A673 (cell line): ENCODE measurements at regions not wholly inside any gene's neighbourhood (a gene's known extent, or its start where the extent isn't known, plus 50 kb on each side); places are given as distances from the start of the nearest gene placed in this dataset.
A peak's percentile ranks its signal among the peaks of the same experiment; 100 is the strongest.

Source experiments
- BruUV-seq: library from RNA; stranded (reverse); fragments of 400-500 nt; replicated peaks from 2 replicates; lab custom pipeline; 2021; lab: Mats Ljungman, UMichigan
- CTCF ChIA-PET: fragments of 300-600 bp; sonication (Branson Sonifier 250); formaldehyde crosslinking; loops from one replicate; lab custom pipeline; 2022; ENCODE audit warnings: antibody characterized with exemption; lab: Charles Lee
- POLR2A ChIA-PET: fragments of 300-600 bp; sonication (Branson Sonifier 250); formaldehyde crosslinking; loops from one replicate; lab custom pipeline; 2022; ENCODE audit warnings: antibody characterized with exemption; ENCODE audit not compliant: low non-redundant PET; lab: Charles Lee
- DNase-seq: peaks from one replicate; pipeline ENCODE4 v3.0.0-alpha.2; 2015; ENCODE audit warnings: low spot score
- H3K27ac ChIP-seq: fragments of 200-600 bp; sonication (generic); 2 replicates; pipeline ENCODE4 v1.5.1; 2016; ENCODE audit warnings: mixed run types, low read depth, mild to moderate bottlenecking, mixed read lengths, antibody characterized with exemption, low read length; ENCODE audit not compliant: poor library complexity, severe bottlenecking
- H3K27me3 ChIP-seq: fragments of 200-600 bp; sonication (generic); replicated peaks from 2 replicates; pipeline ENCODE4 v1.6.1; 2017; ENCODE audit warnings: mixed run types, low read depth, mild to moderate bottlenecking, mixed read lengths, antibody characterized with exemption, low read length; ENCODE audit not compliant: insufficient read depth, poor library complexity
- H3K36me3 ChIP-seq: fragments of 200-600 bp; sonication (generic); 2 replicates; pipeline ENCODE4 v1.6.1; 2016; ENCODE audit warnings: mixed run types, mild to moderate bottlenecking, mixed read lengths, antibody characterized with exemption, low read length; ENCODE audit not compliant: insufficient read depth, poor library complexity, severe bottlenecking
- H3K4me1 ChIP-seq: fragments of 200-600 bp; sonication (generic); 2 replicates; pipeline ENCODE4 v1.6.1; 2017; ENCODE audit warnings: mixed run types, mild to moderate bottlenecking, mixed read lengths, antibody characterized with exemption, low read length; ENCODE audit not compliant: insufficient read depth, poor library complexity, severe bottlenecking
- H3K4me3 ChIP-seq: fragments of 200-600 bp; sonication (generic); 2 replicates; pipeline ENCODE4 v1.5.1; 2016; ENCODE audit warnings: low read depth, mixed run types, mild to moderate bottlenecking, mixed read lengths, low read length; ENCODE audit not compliant: poor library complexity, severe bottlenecking
- H3K9me3 ChIP-seq: fragments of 200-600 bp; sonication (generic); 2 replicates; pipeline ENCODE4 v1.6.1; 2016; ENCODE audit warnings: mixed run types, low read depth, mild to moderate bottlenecking, mixed read lengths, antibody characterized with exemption, low read length; ENCODE audit not compliant: poor library complexity, severe bottlenecking
- EZH2 ChIP-seq: fragments of 200-600 bp; sonication (generic); IDR thresholded peaks from 2 replicates; pipeline ENCODE4 v1.6.1; 2017; ENCODE audit warnings: borderline replicate concordance, low read depth, mild to moderate bottlenecking, mixed read lengths, antibody characterized with exemption, low read length; ENCODE audit not compliant: poor library complexity, severe bottlenecking
- intact Hi-C: fragments of 100-400 bp; cut with micrococcal nuclease; formaldehyde crosslinking; loops from one replicate; pipeline ENCODE4 v1.10.0; 2022; ENCODE audit not compliant: unreplicated experiment
- TF ChIP-seq, protein P1 (sequence below): fragments of 300-800, 200-600 bp; sonication (generic); conservative IDR thresholded peaks from 2 replicates; pipeline ENCODE4 v1.5.1; 2017; ENCODE audit warnings: low read depth, mild to moderate bottlenecking, antibody characterized with exemption, low read length, moderate library complexity, mixed read lengths

DNA sequence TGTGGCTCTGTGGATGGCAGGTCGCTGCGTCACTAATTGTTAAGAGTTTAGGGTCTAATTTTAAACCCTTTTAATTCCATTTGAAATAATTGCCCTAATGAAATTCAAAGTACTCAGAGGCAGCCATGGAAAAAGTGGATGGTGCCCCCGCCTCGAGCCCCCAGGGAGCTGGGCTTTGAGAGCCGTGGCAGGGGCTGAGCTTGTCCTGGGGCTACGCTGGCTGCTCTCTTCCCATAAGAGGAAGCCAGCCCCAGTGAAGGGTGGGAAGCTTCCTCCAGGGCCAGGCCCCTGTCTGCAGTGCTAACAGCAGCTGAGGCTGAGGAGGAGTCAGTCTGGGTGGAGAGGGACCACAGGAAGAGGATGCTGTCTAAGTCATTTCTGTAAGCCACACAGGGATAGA lies 315.0 kb upstream of the POU3F1 start:
- ChIA-PET CTCF (no interaction called here), POLR2A (no interaction called here)
- BruUV-seq = no TSS peak

DNA sequence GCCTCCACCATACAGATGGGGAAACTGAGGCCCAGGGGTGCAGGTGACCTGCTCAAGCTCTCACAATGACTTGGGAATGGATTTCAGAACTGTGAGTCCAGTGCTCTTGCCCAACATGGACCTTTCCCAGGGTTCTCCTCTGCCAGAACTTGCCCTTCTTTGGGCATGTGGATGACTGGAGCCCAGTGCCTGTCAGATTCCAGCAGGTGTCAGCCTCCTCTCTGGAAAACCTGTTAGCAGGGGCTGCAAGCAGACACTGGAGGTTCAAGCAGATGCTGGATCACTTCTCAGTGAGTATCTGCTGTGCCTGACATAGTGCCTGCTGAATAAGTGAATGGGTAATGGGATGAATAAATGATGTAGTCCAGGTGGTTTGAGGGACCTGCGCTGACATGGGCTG lies 314.2 kb upstream of the POU3F1 start:
- TF ChIP-seq, protein P1, sequence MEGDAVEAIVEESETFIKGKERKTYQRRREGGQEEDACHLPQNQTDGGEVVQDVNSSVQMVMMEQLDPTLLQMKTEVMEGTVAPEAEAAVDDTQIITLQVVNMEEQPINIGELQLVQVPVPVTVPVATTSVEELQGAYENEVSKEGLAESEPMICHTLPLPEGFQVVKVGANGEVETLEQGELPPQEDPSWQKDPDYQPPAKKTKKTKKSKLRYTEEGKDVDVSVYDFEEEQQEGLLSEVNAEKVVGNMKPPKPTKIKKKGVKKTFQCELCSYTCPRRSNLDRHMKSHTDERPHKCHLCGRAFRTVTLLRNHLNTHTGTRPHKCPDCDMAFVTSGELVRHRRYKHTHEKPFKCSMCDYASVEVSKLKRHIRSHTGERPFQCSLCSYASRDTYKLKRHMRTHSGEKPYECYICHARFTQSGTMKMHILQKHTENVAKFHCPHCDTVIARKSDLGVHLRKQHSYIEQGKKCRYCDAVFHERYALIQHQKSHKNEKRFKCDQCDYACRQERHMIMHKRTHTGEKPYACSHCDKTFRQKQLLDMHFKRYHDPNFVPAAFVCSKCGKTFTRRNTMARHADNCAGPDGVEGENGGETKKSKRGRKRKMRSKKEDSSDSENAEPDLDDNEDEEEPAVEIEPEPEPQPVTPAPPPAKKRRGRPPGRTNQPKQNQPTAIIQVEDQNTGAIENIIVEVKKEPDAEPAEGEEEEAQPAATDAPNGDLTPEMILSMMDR = peak; percentile 49
- no peak for TF ChIP-seq EZH2
- Histone ChIP-seq H3K27me3 (no peaks in the 10 kb centered on the region), H3K9me3 (no peaks in the 10 kb centered on the region), H3K36me3 (no peaks in the 10 kb centered on the region), H3K4me3 (no peak overlapping the region), H3K4me1 (no peaks in the 10 kb centered on the region), H3K27ac (no peak overlapping the region)
- CTCF ChIA-PET = interaction anchor here (0.7 kb wide), 1 partner anchor 332 kb away, joined by 3 read pairs; no protein-coding TSS in a partner anchor
- BruUV-seq = no TSS peak
- intact Hi-C loops = no loop called here
- POLR2A ChIA-PET = no interaction called here
- DNase-seq = peak; percentile 42

More for the DNA sequence above, 315.0 kb upstream of the POU3F1 start:
- Histone ChIP-seq H3K36me3 (no peaks in the 10 kb centered on the region), H3K9me3 (no peaks in the 10 kb centered on the region), H3K27ac (no peak overlapping the region), H3K4me3 (no peak overlapping the region), H3K27me3 (no peaks in the 10 kb centered on the region), H3K4me1 (no peaks in the 10 kb centered on the region)
- TF ChIP-seq EZH2 = no peak
- TF ChIP-seq, protein P1 = no peak
- intact Hi-C loops = no loop called here
- no peak for DNase-seq

DNA sequence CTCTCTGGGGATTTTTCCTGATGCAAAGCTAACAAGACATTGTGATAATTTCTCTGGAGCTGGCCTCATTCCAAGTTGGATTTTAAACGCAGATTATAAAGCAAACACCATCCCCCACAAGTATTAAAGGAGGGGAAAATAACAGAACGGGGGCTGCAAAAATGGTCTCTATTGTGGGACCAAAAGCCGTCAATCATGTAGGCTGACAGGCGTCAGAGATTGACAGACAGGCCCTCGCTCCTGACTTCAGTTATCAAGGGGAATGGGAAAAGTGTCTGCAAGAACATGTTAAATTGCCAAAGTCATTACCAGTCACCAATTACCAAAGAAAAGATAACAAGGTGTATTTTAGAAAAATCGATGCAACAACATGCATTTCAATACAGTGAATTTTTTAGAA lies 307.4 kb upstream of the POU3F1 start:
- TF ChIP-seq, protein P1 = no peak
- no peak for TF ChIP-seq EZH2
- H3K27me3 ChIP-seq = no peaks in the 10 kb centered on the region
- BruUV-seq = no TSS peak
- no peak for DNase-seq
- POLR2A ChIA-PET = no interaction called here
- H3K27ac ChIP-seq = no peak overlapping the region
- no peaks in the 10 kb centered on the region for H3K9me3 ChIP-seq
- no peak overlapping the region for H3K4me3 ChIP-seq
- H3K36me3 ChIP-seq = no peaks in the 10 kb centered on the region
- CTCF ChIA-PET = no interaction called here
- H3K4me1 ChIP-seq = peaks cover 9% of the 10 kb centered on the region
- intact Hi-C loops = no loop called here
